Right lobe of liver (tissue), 6 donors: ENCODE measurements at regions not wholly inside any gene's neighbourhood (a gene's known extent, or its start where the extent isn't known, plus 50 kb on each side); places are given as distances from the start of the nearest gene placed in this dataset.

Experiments
- ATAC-seq, 4 donors: fragments of 200-7000 bp; cut with Tn5 transposase; one replicate each; pipeline ENCODE4 v1.9.1; 2020; ENCODE audit warnings: mild to moderate bottlenecking in 4 of 4, moderate library complexity in 4 of 4
- DNase-seq, 3 donors: peaks; one replicate each; pipeline ENCODE4 v3.0.0-alpha.2; 2020
- H3K27ac ChIP-seq, 3 donors: fragments of 200-600 bp; one replicate each; pipeline ENCODE4 v1.8.0; 2022
- H3K27me3 ChIP-seq, 2 donors: fragments of 200-600 bp; one replicate each; pipeline ENCODE4 v1.8.0; 2022
- H3K36me3 ChIP-seq, 4 donors: fragments of 200-600 bp; sonication (generic) in 1 of 4; one replicate each; pipeline versions ENCODE4 v1.5.1 to v1.8.0; 2017 to 2022; ENCODE audit warnings: control low read depth in 1 of 4
- H3K4me1 ChIP-seq, 4 donors: fragments of 200-600 bp; sonication (generic) in 1 of 4; one replicate each; pipeline versions ENCODE4 v1.5.1 to v1.8.0; 2017 to 2022; ENCODE audit warnings: control low read depth in 1 of 4
- H3K4me3 ChIP-seq, 3 donors: fragments of 200-600 bp; one replicate each; pipeline ENCODE4 v1.8.0; 2022
- H3K9me3 ChIP-seq, 4 donors: fragments of 200-600 bp; sonication (generic) in 1 of 4; one replicate each; pipeline versions ENCODE4 v1.5.1 to v1.8.0; 2017 to 2022; ENCODE audit warnings: control low read depth in 1 of 4
- CTCF ChIP-seq, 4 donors: fragments of 200-600 bp in 3 of 4; fragments of 450-650 bp in 1 of 4; IDR thresholded peaks; one replicate each; pipeline versions ENCODE4 v1.5.1 to v1.8.0; 2016 to 2022; ENCODE audit warnings: antibody characterized with exemption in 4 of 4, mild to moderate bottlenecking in 2 of 4
- POLR2A ChIP-seq: fragments of 450-650 bp; IDR thresholded peaks from one replicate; pipeline ENCODE4 v1.6.1; 2017; ENCODE audit warnings: antibody characterized with exemption, mild to moderate bottlenecking
- WGBS: methylation state at CpG from one replicate; pipeline ENCODE4 v1.1.6; 2018; ENCODE audit warnings: low coverage, low lambda C conversion rate; ENCODE audit not compliant: insufficient coverage; ENCODE audit errors: missing lambda C conversion rate; 5-methylcytosine and 5-hydroxymethylcytosine counted together
- intact Hi-C, 2 donors: fragments of 100-400 bp; cut with DNase I; formaldehyde crosslinking; loops; one replicate each; pipeline versions ENCODE4 v1.11.2 to v1.14.1; 2022
- donor health status: DM: no; HTN: yes; CAD: no.
- donor health status: DM: no; HTN: no; CAD: no.
- donor health status: DM: no; HTN: no; CAD: no.
- donor health status: DM: no; HTN: yes; CAD: no.
- donor health status: DM: no; HTN: yes; CAD: no.

- H3K9me3 ChIP-seq: no peaks in the 10 kb centered on the region
- no peak for DNase-seq
- H3K36me3 ChIP-seq: no peaks in the 10 kb centered on the region
- no peaks in the 10 kb centered on the region for H3K27me3 ChIP-seq
- WGBS: 67% methylated on average over 2 of the region's 3 CpGs
- H3K27ac ChIP-seq: no peak overlapping the region
- H3K4me3 ChIP-seq: no peak overlapping the region
- ATAC-seq: no peak
- H3K4me1 ChIP-seq: no peaks in the 10 kb centered on the region
- no peak for TF ChIP-seq CTCF (IDR thresholded peaks at IDR 0.05)
- no peak for TF ChIP-seq POLR2A
- intact Hi-C loops: no loop called here
Observed at GRCh38 chr10:47184273-47184672, 115.7 kb upstream of the GDF10 start.

DNA sequence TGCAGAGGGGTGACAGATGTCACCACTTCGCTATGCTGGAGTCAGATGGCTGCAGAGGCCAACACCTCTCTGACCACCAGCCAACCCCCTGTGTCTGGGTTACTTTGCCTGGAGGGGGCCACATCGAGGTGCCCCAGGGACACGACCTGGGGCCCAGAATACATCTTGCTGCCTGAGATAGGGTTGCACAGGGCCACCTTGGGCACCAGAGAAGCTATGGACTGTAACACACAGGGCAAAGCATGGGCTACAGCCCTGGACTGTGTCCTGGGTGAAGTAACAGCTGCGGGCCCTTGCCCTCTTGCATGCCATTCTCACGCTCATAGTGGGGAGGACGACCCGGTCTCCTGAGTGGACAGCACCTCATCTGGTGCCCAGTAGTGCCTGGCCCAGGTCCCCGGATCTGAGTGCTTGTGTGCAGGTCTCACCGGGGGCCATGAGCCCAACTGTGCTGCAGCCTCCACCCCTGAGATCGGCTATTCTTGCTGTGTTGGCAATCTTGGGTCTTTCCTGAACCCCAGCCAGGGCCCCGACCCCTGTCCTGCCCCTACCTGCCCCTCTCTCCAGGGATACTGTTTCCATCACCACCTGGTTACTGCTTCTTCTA is 115.2 kb upstream of the GDF10 start:
- Histone ChIP-seq H3K4me3 (no peak overlapping the region), H3K4me1 (no peaks in the 10 kb centered on the region), H3K27me3 (no peaks in the 10 kb centered on the region), H3K9me3 (no peaks in the 10 kb centered on the region), H3K27ac (no peak overlapping the region), H3K36me3 (no peaks in the 10 kb centered on the region)
- DNase-seq: peak in 1 of 3 donors; percentile 40
- WGBS: 65% methylated on average over 2 of the region's 11 CpGs
- TF ChIP-seq POLR2A (no peak), CTCF (IDR thresholded peaks at IDR 0.05) (no peak)
- ATAC-seq: peak in 1 of 4 donors; percentile 14
- intact Hi-C loops: no loop called here

DNA sequence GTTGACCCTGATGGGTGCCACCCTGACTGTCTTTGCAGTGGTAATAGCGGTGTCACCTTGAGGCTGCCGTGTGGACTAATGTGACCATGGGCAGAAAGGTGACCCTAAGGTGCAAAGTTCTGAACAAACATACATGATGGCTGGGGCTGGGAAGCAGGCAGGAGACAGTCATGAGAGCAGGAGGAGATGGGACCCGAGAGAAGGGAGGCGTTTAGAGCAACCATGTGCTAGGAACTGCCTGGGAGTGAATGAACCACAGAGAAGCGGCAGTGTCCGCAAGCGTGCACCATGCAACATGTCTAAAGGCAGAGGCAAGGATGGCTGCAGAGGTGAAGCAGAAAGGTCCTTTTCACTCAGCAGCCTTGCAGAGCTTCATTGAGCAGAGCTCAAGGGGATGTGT is 113.1 kb upstream of the GDF10 start:
- DNase-seq: no peak
- WGBS: 80% methylated on average over 4 of the region's 7 CpGs
- no peaks in the 10 kb centered on the region for H3K9me3 ChIP-seq

DNA sequence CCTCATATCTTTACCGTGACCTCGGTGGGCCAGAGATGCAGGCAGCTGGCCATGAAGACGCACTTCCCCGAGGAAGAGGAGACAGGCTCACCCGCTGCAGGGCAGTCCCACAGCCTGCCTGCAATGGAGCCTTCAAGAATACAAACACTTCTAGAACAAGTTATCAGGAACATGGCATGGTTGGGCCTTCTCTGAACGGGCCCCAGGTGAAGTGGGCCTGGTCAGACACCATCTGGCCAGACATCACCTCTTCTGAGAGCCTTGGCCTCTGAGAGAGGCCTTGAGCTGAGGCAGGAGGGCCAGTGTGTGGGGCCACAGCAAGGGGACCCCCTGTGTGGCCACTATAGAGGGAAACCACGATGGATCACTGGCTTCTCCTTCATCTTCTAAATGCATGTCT is 112.4 kb upstream of the GDF10 start:
- Histone ChIP-seq H3K27me3 (no peaks in the 10 kb centered on the region), H3K4me1 (no peaks in the 10 kb centered on the region), H3K27ac (no peak overlapping the region), H3K4me3 (no peak overlapping the region), H3K9me3 (no peaks in the 10 kb centered on the region), H3K36me3 (no peaks in the 10 kb centered on the region)
- WGBS: 82% methylated on average over 2 of the region's 7 CpGs
- TF ChIP-seq POLR2A: no peak
- no peak for TF ChIP-seq CTCF (IDR thresholded peaks at IDR 0.05)
- DNase-seq (no peak), ATAC-seq (peak in 1 of 4 donors; percentile 9)
- intact Hi-C loops: no loop called here

More for the DNA sequence above, 113.1 kb upstream of the GDF10 start:
- no peaks in the 10 kb centered on the region for H3K27me3 ChIP-seq
- ATAC-seq: no peak
- no peaks in the 10 kb centered on the region for H3K36me3 ChIP-seq
- TF ChIP-seq CTCF (IDR thresholded peaks at IDR 0.05): no peak
- TF ChIP-seq POLR2A: no peak
- H3K27ac ChIP-seq: no peak overlapping the region
- H3K4me1 ChIP-seq: no peaks in the 10 kb centered on the region
- H3K4me3 ChIP-seq: no peak overlapping the region
- intact Hi-C loops: no loop called here

DNA sequence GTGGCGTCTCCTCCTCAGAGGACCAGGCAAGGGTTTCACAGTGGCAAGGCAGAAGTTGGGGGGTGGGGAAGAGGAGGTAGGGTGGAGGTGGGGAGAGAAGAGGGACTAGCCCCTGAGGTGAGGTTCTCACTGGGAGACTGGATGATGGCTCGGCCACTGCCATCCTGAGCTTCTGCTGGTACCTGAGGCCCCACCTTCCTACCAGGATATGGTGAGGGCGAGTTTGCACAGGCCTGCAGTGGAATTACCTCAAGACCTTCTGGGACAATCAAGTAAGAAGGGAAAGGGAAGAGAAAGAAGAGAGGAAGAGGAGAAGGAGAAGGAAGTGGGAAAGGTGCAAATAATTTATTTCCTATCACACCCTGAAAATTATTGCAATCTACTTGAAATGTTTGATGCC is 111.8 kb upstream of the GDF10 start:
- Histone ChIP-seq H3K27me3 (no peaks in the 10 kb centered on the region), H3K36me3 (no peaks in the 10 kb centered on the region), H3K27ac (no peak overlapping the region), H3K9me3 (no peaks in the 10 kb centered on the region), H3K4me3 (no peak overlapping the region), H3K4me1 (no peaks in the 10 kb centered on the region)
- intact Hi-C loops: no loop called here
- DNase-seq (no peak), ATAC-seq (no peak)
- 62% methylated on average over 3 of the region's 3 CpGs for WGBS
- TF ChIP-seq CTCF (IDR thresholded peaks at IDR 0.05) (no peak), POLR2A (no peak)
